Astrocyte (in vitro differentiated cells and primary cell): ENCODE measurements at regions not wholly inside any gene's neighbourhood (a gene's known extent, or its start where the extent isn't known, plus 50 kb on each side); places are given as distances from the start of the nearest gene placed in this dataset.

ENCODE experiments used
- CTCF ChIP-seq: IDR thresholded peaks from 2 replicates; pipeline ENCODE4 v1.5.1; 2011; ENCODE audit warnings: low read depth, mild to moderate bottlenecking, inconsistent platforms, low read length, moderate library complexity; ENCODE audit not compliant: insufficient read depth
- EZH2 ChIP-seq: IDR thresholded peaks from 2 replicates; pipeline ENCODE4 v1.6.1; 2012; ENCODE audit warnings: mild to moderate bottlenecking, low read length, inconsistent platforms; ENCODE audit not compliant: insufficient read depth

- TF ChIP-seq CTCF, result no peak
- no peak for TF ChIP-seq EZH2
Observed at GRCh38 chr3:189056646-189057335, 115.0 kb upstream of the TPRG1 start.
